ENCODE measurements at regions not wholly inside any gene's neighbourhood (a gene's known extent, or its start where the extent isn't known, plus 50 kb on each side); places are given as distances from the start of the nearest gene placed in this dataset.

GRCh38 chr2:180660881-180661685, 319.3 kb upstream of the UBE2E3 start:
- no peak for DNase-seq (ENCODE audit: low read depth in 2 of 2)

DNA sequence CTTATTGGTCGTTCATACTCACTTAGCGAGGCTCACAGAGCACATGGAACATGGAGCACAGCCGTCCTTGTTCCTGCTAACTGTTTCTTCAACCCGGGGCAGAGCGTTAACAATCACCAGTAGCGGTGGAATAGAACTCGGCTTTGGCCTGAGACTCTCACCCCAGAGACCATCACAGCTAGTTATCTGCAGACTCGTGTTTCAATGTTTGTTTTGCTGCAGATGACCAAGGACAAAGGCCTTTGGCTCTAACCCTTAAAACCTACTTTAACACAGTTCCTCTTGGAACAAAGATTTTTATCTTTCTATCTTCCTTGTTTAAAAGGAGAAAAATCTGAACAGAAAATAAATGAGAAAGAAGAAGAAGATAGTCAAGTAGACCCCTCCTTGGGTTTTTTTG, 320.2 kb upstream of the UBE2E3 start:
- no peak for DNase-seq (ENCODE audit: low read depth in 2 of 2)

DNA sequence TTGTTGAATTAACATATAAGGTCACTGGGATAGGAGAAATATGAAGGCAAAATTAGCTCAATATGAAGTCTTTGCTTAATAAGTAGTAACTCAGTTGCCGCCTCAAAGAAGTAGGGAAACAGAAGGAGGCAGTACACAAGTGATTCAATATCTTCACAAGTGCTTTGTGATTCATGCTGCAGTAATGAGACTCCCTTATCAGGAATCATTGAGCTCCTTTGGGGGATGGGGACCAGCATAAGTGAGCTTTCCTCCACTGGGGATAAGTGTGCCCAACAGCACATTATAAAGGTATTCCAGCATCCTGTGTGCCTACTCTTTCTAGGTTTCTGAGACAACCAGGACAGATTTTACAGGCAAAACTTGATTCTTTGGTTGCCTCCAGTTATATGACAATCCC, 323.4 kb upstream of the UBE2E3 start:
- peak in 1 of 2 donors; percentile 6 for DNase-seq (ENCODE audit: low read depth in 2 of 2)

DNA sequence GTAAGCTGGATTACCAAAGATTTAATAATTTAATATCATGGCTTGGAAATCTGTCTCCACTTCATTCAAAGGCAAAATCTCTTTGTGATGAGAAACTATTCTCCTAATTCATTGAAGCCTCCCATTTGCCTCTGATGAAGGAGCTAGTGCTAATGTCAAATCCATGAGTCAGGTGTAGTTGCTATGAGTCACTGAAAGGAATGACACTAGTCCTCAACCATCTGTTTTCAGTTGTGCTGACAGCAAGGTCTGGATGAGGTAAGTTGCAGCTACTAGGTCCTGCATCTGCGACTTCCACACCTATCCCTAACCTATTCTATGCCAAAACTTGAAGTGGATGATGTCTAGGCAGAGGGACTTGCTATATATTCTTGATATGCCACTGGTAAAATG, 324.0 kb upstream of the UBE2E3 start:
- DNase-seq (ENCODE audit: low read depth in 2 of 2), result peak in 1 of 2 donors; percentile 34

DNA sequence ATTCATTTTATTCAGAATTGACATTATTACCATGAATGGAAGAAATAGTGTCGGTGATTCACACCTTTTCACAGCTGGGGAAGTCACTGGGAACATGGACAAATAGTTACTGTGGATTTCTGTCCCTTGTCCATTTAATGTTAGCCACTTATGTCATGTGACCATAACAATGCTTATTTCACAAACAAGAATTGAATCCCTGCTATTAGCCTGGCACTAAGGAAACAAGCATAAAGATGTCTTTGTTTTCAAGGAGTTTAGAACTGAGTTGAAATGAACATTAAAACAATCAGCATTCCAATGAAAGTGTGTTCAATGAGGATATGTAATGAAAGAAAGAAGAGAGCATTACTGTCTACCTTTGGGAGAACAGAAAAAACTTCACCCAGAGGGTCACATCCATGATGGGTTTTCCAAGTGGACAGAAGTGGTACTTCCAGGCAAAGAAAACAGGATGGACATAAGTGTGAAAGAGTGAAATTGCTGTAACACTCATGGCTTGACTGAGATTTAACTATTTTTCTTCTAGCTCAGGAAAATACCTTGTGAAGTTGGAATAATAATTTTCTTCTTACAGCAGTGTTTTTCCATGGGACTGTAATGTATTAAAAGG, 324.5 kb upstream of the UBE2E3 start:
- DNase-seq (ENCODE audit: low read depth in 2 of 2), result no peak

DNA sequence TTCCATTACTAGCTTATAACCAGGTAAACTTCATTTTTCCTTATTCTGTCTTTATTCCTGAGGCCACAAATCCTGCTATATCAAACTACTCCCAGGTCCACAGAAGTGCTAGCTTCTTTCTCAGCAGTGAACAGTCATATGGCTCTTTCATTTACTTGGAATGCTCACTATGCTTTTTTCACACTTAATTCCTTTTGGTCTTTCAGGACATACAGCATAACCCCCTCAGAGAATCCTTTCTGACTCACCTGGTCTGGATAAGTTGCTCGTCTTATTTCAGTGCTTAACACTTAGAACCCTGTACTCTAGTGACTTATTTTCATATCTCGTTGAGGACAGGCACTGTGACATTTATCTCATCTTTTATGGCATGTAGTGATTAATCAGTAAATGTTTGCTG, 325.0 kb upstream of the UBE2E3 start:
- DNase-seq (ENCODE audit: low read depth in 2 of 2), result no peak

DNA sequence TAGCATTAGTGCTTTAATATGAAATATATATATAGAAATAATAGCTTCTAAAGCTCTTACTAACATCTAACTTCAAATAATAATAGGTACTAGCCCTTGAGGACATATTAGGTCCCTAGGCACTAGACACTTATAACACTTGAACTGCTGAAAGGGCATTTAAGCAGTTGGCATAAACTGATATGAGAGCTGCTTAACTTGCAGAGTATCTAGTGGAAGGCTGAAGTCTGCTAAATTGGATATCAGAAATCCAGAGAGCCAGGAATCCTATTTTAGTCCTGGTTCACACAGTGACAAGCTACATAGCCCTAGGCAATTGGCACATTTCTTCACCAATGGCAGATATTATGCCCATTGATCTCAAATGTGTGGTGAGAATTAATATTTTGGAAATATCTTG, 326.9 kb upstream of the UBE2E3 start:
- no peak for DNase-seq (ENCODE audit: low read depth in 2 of 2)

DNA sequence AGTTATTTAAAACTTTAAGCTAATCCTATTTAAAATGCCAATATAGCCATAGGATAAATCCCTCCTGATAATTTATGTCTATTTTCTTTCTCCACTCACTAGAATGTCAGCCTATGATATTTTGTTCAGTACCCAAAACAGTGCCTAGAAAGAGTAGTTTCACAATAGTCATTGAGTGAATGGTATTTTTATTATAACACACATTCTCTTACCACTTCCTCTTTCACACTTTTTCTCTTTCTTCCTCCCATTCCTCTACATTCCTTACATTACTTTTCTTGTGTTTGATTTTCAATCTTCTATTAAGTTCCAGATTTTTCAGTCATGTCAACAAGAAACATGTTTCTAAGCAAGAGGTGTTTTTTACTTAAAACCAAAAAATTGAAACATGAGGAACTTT, 327.6 kb upstream of the UBE2E3 start:
- DNase-seq (ENCODE audit: low read depth in 2 of 2), result no peak

GRCh38 chr2:180651596-180651995, 328.8 kb upstream of the UBE2E3 start:
- no peak for DNase-seq (ENCODE audit: low read depth in 2 of 2)

- DNase-seq (ENCODE audit: low read depth in 2 of 2), result no peak
These were observed 332.8 kb upstream of the UBE2E3 start for GRCh38 chr2:180647621-180648020.

DNA sequence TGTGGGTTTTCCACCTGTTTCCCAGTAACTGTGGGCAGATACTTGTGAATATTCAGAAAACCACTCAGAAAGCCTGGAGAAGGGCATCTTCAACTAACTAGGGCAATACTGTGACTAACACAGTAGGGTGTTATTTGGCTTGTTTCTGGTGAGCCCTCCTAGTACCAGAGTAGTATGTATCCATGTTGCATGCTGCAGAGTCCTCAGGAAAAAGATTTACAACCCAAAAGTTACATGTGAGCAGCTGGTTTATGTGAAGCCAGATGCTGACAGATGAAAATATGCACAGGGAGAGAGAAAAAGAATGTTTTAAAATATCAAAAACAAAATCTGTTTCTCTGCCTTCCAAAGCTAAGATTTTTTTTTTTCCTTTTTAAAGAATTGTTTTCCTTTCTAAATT, 333.2 kb upstream of the UBE2E3 start:
- DNase-seq (ENCODE audit: low read depth in 2 of 2), result no peak

- no peak for DNase-seq (ENCODE audit: low read depth in 2 of 2)
These were observed 333.6 kb upstream of the UBE2E3 start for GRCh38 chr2:180646756-180647155.

DNA sequence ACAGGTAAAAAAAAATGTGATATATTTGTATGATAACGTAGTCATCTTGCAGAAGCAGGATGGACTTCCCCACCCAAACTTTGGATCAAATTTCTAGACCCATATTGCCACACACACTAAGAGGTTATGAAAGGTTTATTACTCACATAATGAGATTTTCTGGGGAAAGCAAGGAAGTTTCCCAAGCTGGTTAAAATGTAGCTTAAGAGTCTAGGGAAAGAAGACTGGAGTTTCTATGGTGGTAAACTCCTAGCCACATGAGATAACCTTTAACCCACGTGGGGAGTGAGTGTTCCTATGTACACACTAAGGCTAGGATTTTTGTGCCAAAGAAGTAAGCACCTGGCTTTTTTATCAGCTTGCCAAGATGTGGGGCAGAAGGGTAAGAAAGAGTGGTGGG, 335.7 kb upstream of the UBE2E3 start:
- DNase-seq (ENCODE audit: low read depth in 2 of 2), result no peak

GRCh38 chr2:180630756-180631155, 349.6 kb upstream of the UBE2E3 start:
- no peak for DNase-seq (ENCODE audit: low read depth in 2 of 2)

DNA sequence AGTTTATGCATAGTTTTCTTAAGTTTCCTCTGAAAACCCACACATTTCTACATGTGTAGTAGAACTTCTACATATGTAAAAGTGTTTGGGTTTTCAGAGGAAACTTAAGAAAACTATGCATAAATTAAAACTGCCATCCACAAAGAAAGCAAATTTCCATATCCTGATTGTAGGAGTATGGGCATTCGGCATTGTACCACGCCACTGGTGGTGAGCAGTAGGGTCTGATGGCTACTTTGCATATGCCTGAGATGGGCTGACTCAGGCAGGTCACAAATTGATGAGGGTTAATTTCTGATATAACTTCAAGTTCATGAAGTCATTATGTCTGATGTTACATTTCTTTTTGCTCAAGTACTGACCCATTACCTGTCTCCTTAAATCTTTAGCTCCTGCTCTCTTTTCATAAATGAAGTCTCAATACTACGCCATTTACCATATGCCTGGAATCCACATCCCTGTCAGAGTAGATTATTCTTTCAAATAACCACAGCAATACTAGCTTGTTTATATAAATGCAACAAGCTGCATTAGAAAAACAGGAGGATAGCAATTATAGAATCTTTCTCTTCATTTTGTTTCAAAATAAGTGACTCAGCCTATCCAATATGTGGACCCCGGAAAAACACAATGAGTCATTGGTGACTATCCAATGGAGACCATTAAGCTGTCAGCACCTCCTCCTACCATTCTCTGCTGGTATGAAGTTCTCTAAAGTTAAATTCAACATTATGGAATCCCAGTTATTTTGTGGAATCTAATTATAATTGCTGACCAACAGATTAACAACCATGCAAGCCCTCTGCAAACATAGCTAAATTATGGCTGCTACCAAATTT, 355.2 kb upstream of the UBE2E3 start:
- peak; percentile 43 to 52 for DNase-seq (ENCODE audit: low read depth in 2 of 2)

- no peak for DNase-seq (ENCODE audit: low read depth in 2 of 2)
These were observed 358.2 kb upstream of the UBE2E3 start for GRCh38 chr2:180621941-180622918.

DNA sequence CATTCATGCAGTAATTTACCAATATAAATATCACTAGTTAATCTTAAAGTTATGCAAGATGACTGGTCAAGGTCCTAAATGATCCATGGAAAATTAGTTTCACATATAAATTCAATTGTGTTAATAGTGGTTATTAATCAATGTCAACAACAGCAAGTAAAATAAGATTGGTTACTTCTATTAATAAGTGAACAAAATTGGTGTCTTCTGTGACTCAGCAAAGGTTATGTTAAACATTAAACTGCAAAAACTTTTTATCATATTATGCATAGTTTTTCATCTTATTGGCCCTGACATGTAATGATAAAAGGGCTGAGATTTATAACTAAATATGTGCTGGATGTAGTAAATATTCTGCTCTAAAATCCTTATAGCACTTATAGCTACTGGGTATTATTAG, 359.0 kb upstream of the UBE2E3 start:
- DNase-seq (ENCODE audit: low read depth in 2 of 2), result no peak

GRCh38 chr2:180618570-180618969, 361.8 kb upstream of the UBE2E3 start:
- peak in 1 of 2 donors; percentile 52 for DNase-seq (ENCODE audit: low read depth in 2 of 2)

- no peak for DNase-seq (ENCODE audit: low read depth in 2 of 2)
These were observed 365.6 kb upstream of the UBE2E3 start for GRCh38 chr2:180614776-180615175.

GRCh38 chr2:180609626-180610340, 370.6 kb upstream of the UBE2E3 start:
- DNase-seq (ENCODE audit: low read depth in 2 of 2), result peak in 1 of 2 donors; percentile 11

Data from lung microvascular endothelial cell (primary cell).